Calu3 (cell line): ENCODE measurements at regions not wholly inside any gene's neighbourhood (a gene's known extent, or its start where the extent isn't known, plus 50 kb on each side); places are given as distances from the start of the nearest gene placed in this dataset.

Experiments used
- BruUV-seq: library from RNA; stranded (reverse); fragments of 400-500 nt; replicated peaks from 2 replicates; lab custom pipeline; 2021; lab: Mats Ljungman, UMichigan
- CTCF ChIA-PET: fragments of 300-600 bp; sonication (Branson Sonifier 250); formaldehyde crosslinking; loops from one replicate; lab custom pipeline; 2022; ENCODE audit warnings: antibody characterized with exemption; lab: Charles Lee
- DNase-seq: peaks from one replicate; pipeline ENCODE4 v3.0.0; 2022
- H3K27ac Mint-ChIP-seq: one replicate; pipeline ENCODE4 v1.8.0; 2022; ENCODE audit warnings: mixed read lengths; ENCODE audit not compliant: unreplicated experiment
- H3K27me3 Mint-ChIP-seq: one replicate; pipeline ENCODE4 v1.8.0; 2022; ENCODE audit warnings: mixed read lengths; ENCODE audit not compliant: unreplicated experiment
- H3K36me3 Mint-ChIP-seq: one replicate; pipeline ENCODE4 v1.8.0; 2022; ENCODE audit warnings: mild to moderate bottlenecking, moderate library complexity, mixed read lengths; ENCODE audit not compliant: insufficient read depth, unreplicated experiment
- H3K4me1 Mint-ChIP-seq: one replicate; pipeline ENCODE4 v1.8.0; 2022; ENCODE audit warnings: mild to moderate bottlenecking, low read depth, mixed read lengths; ENCODE audit not compliant: unreplicated experiment
- H3K4me3 Mint-ChIP-seq: one replicate; pipeline ENCODE4 v1.8.0; 2022; ENCODE audit warnings: mild to moderate bottlenecking, low read depth, moderate library complexity, mixed read lengths; ENCODE audit not compliant: unreplicated experiment
- H3K9me3 Mint-ChIP-seq: one replicate; pipeline ENCODE4 v1.8.0; 2022; ENCODE audit warnings: low read depth, mixed read lengths; ENCODE audit not compliant: unreplicated experiment
- CTCF ChIP-seq: fragments of 200-600 bp; IDR thresholded peaks from one replicate; pipeline ENCODE4 v1.8.0; 2022; ENCODE audit warnings: antibody characterized with exemption; ENCODE audit not compliant: unreplicated experiment
- intact Hi-C: fragments of 100-400 bp; cut with micrococcal nuclease; formaldehyde crosslinking; loops from one replicate; pipeline ENCODE4 v1.10.0; 2022; ENCODE audit not compliant: unreplicated experiment

- intact Hi-C loops, result no loop called here
Measured at GRCh38 chr1:13950637-13951036, 250.6 kb downstream of the PRDM2 start.

DNA sequence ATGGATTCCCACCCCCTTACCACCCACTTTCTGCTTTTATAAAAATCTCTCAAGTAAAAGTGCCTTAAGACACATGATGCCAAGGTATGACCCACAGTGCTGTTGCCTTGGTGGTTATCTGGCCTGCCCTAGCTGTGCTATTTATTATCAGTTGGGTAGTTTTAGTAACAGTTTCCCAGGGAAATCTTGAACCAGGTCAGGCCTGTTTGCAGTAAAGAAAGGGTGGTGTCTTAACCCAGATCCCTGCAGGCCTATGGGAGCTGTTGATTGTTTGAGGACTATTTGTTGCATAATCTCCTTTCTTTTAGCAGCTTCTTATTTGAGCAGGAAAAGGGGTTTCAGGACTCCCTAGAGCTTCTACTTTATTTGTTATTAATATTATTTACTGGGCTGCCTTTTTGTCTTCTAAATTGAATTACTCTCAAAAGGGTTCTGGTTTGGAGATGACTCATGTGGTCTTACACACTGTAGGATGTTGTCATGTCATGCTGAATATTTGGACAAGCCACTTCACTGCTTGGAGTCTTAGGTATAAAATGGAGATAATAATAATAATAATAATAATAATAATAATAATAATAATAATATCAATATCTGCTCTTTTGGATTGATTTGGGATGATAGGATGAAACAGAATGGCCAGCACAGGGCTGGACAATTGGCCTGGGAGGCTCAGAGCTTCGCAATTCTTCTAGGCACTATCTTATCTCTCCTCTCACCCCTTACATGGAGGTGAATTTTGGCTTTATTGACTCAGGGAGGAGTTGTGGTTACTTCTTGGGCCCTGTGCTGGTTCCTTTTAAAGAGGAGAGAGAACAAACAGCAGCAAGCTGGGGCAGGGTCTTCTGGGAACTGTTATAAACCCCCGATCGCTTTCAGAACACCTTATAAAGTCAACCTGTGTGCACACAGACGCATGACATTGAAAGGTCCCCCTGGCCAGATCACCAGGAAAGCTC, 252.1 kb downstream of the PRDM2 start:
- no TSS peak for BruUV-seq
- Mint-ChIP-seq H3K4me3 (no peak overlapping the region), H3K9me3 (peaks cover 9% of the 10 kb centered on the region), H3K4me1 (no peaks in the 10 kb centered on the region), H3K36me3 (no peaks in the 10 kb centered on the region), H3K27ac (no peak overlapping the region), H3K27me3 (no peaks in the 10 kb centered on the region)
- no peak for DNase-seq
- TF ChIP-seq CTCF, result no peak
- intact Hi-C loops, result no loop called here
- CTCF ChIA-PET, result no interaction called here

More at GRCh38 chr1:13950637-13951036, 250.6 kb downstream of the PRDM2 start:
- Mint-ChIP-seq H3K27me3 (no peaks in the 10 kb centered on the region), H3K9me3 (peaks cover 9% of the 10 kb centered on the region), H3K4me3 (no peak overlapping the region), H3K27ac (no peak overlapping the region), H3K4me1 (no peaks in the 10 kb centered on the region), H3K36me3 (no peaks in the 10 kb centered on the region)
- no TSS peak for BruUV-seq
- TF ChIP-seq CTCF, result no peak
- CTCF ChIA-PET, result no interaction called here
- DNase-seq, result no peak

DNA sequence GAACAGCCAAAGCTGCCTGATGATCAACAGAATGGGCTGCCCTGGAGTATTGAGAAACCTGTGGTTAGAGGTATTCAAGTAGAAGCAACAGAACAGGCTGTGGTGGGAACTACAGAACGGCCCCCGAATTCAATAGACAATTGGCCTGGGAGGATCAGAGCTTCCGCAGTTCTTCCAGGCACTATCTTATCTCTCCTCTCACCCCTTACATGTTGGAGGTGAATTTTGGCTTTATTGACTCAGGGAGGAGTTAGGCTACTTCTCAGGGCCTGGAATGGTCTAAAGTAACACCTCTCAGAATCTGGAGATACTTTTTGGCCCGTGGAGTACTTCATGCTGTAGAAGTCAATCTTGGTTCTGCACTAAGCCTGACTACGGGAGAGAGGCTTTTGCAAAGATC, 253.0 kb downstream of the PRDM2 start:
- intact Hi-C loops, result no loop called here
- TF ChIP-seq CTCF, result no peak
- CTCF ChIA-PET, result no interaction called here
- BruUV-seq, result no TSS peak
- H3K4me3 Mint-ChIP-seq, result no peak overlapping the region
- DNase-seq, result no peak
- H3K36me3 Mint-ChIP-seq, result no peaks in the 10 kb centered on the region
- H3K4me1 Mint-ChIP-seq, result no peaks in the 10 kb centered on the region
- H3K9me3 Mint-ChIP-seq, result peaks cover 6% of the 10 kb centered on the region
- H3K27me3 Mint-ChIP-seq, result peaks cover under 1% of the 10 kb centered on the region
- no peak overlapping the region for H3K27ac Mint-ChIP-seq

- H3K27ac Mint-ChIP-seq, result no peak overlapping the region
- CTCF ChIA-PET, result no interaction called here
- H3K27me3 Mint-ChIP-seq, result peaks cover 13% of the 10 kb centered on the region
- no peak overlapping the region for H3K4me3 Mint-ChIP-seq
- DNase-seq, result no peak
- no TSS peak for BruUV-seq
- no peaks in the 10 kb centered on the region for H3K9me3 Mint-ChIP-seq
- no peaks in the 10 kb centered on the region for H3K36me3 Mint-ChIP-seq
- H3K4me1 Mint-ChIP-seq, result no peaks in the 10 kb centered on the region
- no peak for TF ChIP-seq CTCF
- intact Hi-C loops, result no loop called here
Measured at GRCh38 chr1:13956393-13956792, 256.4 kb downstream of the PRDM2 start.
